ENCODE measurements at regions not wholly inside any gene's neighbourhood (a gene's known extent, or its start where the extent isn't known, plus 50 kb on each side); places are given as distances from the start of the nearest gene placed in this dataset.

DNA sequence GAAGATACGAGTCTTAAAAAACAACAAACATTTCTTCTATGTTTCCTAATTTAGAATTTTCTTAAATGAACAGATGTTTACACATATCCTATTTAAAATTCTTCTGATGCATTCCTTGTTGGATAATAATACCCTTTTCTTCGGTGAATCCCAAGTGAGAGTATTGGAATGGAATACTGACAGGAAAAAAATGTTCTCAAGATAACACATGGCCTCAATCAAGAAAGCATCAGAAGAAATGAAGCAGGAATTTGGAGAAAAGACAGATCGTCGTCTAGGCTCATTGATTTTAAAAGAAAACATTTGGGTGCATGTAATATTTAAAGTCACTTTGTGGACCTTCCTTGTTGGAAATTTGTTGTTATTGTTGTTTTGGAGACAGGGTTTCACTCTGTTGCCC, 196.9 kb upstream of the ANK2 start:
- no peak for DNase-seq

- DNase-seq = no peak
Measured at GRCh38 chr4:112853662-112854256, 195.7 kb upstream of the ANK2 start.

- DNase-seq = no peak
Measured at GRCh38 chr4:112854420-112854819, 195.0 kb upstream of the ANK2 start.

- no peak for DNase-seq
Measured at GRCh38 chr4:112855058-112855457, 194.4 kb upstream of the ANK2 start.

DNA sequence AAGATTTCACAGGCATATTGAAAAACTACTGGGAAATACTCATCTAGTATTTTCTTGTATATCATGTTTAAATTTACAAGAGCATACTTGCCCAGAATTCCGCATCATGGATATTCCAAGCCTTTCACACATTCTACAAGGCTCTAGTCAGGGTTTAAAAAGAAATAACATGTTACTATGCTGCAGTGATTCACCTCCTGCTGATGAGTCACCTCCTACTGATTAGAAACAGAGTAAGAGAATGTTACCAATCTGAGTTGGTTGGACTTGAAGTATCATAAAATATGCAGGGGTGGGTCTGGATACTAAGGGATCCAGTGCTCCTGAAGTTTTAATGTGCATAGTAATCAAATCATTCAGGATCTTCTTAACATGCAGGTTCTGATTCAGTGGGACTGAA, 192.0 kb upstream of the ANK2 start:
- no peak for DNase-seq

GRCh38 chr4:112858751-112859150, 190.7 kb upstream of the ANK2 start:
- DNase-seq = no peak

- DNase-seq = no peak
Measured at GRCh38 chr4:112859456-112860184, 189.8 kb upstream of the ANK2 start.

GRCh38 chr4:112860830-112861690, 188.4 kb upstream of the ANK2 start:
- no peak for DNase-seq

- DNase-seq = no peak
Measured at GRCh38 chr4:112861691-112862674, 187.5 kb upstream of the ANK2 start.

DNA sequence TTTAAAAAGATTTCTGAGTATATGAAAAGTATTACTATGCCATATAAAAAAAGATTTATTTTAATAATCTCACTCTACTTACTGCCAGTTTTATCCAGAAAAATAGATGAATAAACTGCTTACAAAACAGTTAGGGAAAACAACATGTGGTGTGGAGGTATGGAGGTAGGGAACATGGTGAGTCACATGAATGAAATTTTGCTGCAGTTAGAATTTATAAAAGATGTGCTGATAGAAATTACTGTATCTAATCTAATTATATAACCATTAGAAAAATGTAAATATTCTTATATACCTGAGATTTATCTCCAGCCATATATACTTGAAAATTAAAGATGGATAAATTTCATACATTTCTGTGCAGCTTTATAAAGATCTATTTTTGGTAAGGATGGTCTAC, 184.0 kb upstream of the ANK2 start:
- DNase-seq = no peak

DNA sequence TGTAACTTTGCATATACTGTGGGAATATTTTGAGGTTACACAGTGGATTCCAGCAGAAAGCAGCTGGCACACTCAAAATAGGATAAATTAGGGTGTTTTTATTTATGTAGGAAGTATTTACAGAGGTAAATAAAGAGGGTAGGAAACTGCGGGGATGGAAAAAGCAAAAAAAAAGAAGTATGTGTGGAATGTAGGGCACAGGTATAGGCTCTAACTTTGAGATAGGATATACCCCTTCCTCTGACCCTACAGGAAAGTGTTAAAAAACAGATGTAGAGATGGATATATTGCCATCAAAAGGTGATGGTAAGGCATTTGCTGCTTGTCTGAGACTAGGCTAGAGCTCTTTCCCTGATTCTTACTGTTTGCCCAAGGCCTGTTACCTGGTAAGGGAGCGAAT, 173.1 kb upstream of the ANK2 start:
- DNase-seq = no peak

DNA sequence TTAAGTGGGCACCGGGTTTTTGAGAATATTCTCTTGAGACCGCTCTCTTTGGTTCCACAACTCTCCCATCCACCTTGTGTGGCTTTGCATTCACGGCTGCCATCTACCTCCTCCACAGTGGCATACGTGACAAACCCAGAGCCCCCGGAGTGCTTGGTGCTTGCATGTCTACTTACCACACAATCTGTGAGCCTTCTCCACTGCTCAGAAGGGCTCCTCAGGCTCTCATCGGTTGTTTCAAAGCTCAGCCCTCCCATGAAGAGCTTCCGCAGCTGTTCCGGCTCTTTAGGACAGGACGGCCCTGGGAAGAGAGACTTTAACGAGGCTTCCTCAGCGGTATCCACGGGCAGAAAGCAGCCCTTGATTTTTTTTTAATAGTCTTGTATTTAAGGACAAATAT, 167.6 kb upstream of the ANK2 start:
- no peak for DNase-seq

- no peak for DNase-seq
Measured at GRCh38 chr4:112882286-112882685, 167.2 kb upstream of the ANK2 start.

DNA sequence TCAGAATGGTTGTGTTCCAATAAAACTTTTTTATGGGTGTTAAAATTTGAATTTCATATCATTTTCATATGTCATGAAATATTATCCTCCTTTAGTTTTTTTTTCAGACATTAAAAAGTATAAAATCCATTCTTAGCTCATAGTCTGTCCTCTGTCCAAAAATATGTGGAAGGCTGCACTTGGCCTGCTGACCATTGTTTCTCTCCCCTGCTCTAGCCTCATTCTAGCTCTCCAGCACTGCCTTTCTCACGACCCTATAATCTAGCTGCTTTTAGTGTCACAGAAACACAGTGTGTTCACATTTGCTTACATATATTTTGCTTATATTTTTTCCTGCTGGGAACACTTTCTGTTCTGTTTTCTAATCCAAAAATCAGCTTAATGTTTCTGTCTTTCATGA, 165.0 kb upstream of the ANK2 start:
- DNase-seq = no peak

DNA sequence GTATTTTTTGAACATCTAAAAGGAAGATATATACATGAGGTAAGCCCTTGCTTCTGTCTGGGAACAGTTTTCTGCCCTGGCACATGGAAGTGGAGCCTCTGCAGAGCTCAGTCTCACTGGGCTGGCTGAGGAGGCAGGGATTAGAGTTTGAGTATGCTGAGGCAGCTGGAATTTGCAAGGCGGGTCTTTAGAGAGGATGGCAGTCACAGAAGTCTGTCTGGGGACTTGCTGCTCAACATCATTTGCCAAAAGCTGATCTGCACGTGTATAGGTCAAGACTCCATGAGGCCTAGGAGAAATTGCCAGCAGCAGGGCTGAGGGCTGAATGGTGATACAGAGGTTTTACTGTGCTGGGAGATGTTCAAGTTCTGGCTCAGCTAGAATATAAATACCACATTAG, 163.6 kb upstream of the ANK2 start:
- no peak for DNase-seq

GRCh38 chr4:112888622-112889021, 160.8 kb upstream of the ANK2 start:
- no peak for DNase-seq

- DNase-seq = no peak
Measured at GRCh38 chr4:112889199-112889598, 160.3 kb upstream of the ANK2 start.

DNA sequence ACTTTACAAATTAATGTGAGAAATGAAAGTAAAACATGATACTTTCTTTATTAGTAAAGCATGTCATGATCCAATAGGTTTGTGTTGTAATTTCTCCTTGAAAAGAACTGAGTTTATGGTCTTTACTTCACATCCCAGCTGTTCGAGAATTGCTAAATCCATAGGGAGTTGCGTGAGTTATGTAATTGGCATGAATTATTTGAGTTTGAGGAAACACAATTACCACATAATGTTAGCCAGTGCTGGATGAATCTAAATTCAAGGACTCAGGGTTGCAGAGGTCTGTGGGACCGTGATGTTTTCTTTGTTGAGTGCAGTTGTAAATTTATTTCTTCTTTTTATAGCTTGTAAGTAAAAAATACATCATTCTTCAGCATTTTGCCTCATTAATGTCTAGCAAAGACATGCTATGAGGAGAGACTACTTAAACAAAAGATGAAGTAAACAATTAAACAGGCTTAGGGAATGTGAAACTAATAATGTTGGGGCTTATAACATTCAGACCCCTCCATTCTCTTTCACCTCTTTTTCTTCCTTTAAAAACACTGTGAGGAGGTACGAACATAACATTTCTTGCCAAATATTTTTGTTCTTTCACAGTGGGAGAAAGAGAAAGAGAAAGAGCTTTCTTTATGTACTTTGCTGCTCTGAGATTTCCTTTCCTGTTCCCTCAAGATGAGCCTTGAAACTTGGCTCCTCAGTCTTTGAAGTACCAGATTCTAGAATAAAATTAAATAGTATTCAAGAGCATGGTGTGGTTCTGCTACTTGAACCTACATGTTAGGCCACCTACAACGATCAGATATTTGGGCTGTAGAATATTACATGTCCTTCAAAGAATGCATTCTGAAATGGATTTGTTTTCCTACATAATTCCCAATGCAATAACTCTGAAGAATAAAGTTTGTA, 159.6 kb upstream of the ANK2 start:
- DNase-seq = no peak

DNA sequence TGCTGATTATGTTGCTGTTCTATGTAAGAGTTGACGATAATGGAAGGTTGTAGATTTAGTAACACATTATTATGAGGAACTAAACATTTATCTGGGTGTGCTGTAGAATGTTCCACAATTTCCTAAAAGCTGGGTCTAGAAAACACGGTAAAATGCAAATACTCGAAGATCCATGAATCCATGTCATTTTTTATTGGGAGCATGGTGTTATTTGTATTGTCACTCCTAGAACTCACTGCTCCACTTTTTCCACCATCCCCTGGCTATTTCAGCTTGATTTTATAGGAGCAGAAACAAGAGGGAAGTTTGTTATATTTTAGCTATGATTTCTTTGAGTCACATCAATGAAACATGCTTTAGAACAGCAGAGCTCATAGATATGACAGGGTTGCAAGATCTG, 155.0 kb upstream of the ANK2 start:
- no peak for DNase-seq

- DNase-seq = no peak
Measured at GRCh38 chr4:112894951-112895350, 154.5 kb upstream of the ANK2 start.

DNA sequence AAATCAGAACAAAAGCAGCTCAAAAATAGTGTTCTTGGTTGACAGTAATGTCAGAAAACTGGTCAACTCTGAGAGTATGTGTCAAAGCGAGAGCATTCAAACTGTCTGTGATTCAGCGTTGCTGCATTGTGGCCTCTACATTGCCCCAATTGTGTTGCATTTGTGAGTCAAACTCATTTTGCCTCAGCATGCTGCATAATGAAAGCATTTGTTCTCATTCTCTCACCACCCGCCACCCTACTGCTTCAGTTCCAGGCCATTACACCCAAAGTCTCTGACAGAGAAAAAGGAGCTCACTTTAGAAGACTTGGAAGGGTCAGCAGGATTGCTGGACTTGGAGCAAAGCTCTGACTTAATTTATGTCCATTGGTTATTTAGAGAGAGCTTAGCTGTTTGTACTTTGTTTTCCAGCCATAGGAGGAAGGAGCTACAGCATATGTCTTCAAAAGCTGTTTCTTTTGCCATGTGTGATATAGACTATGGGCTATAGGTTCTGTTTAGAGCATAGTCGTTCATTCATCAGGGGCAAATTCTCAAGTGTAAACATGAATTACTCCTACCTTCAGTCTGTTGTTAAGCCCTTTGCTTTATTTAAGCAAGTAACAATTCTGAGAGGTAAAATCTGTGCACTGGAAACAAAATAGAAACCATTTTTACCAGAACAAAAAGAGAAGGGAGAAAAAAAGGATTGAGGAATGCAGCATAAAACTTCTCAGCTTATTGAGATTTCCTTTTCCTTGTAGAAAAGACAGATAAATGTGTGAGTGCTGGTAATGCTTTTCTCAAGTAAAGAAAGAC, 153.4 kb upstream of the ANK2 start:
- DNase-seq = no peak
